MM.1S (cell line): ENCODE measurements at regions not wholly inside any gene's neighbourhood (a gene's known extent, or its start where the extent isn't known, plus 50 kb on each side); places are given as distances from the start of the nearest gene placed in this dataset.

Source experiments
- EZH2phosphoT487 ChIP-seq: fragments of 300-600 bp; sonication (generic); IDR thresholded peaks from 2 replicates; pipeline ENCODE4 v1.6.1; 2018; ENCODE audit warnings: antibody characterized with exemption, low read length
- TF ChIP-seq, protein P1 (sequence below): fragments of 300-600 bp; sonication (generic); IDR thresholded peaks from 2 replicates; pipeline ENCODE4 v1.5.1; 2016; ENCODE audit warnings: antibody characterized with exemption, low read length, mixed read lengths

DNA sequence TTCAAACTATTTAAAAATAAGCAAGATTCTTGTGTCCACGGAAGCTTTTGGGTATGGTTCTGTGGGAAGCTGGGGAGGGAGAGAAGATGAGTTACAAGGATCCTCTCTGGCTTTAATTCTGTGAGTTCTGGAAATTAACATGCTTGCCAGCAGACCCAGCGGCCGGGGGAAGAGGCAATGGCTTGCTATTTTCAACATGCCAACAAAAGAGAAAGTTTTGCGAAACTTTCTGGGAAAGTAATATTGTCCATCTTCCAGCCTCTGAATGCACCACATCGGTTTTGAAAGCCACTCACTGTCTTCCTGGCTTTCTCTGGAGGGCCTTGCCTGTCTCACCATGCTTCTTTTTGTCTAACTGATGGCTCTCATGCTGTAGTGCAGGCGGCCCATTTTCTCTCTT, 85.7 kb downstream of the EN1 start:
- TF ChIP-seq, protein P1, sequence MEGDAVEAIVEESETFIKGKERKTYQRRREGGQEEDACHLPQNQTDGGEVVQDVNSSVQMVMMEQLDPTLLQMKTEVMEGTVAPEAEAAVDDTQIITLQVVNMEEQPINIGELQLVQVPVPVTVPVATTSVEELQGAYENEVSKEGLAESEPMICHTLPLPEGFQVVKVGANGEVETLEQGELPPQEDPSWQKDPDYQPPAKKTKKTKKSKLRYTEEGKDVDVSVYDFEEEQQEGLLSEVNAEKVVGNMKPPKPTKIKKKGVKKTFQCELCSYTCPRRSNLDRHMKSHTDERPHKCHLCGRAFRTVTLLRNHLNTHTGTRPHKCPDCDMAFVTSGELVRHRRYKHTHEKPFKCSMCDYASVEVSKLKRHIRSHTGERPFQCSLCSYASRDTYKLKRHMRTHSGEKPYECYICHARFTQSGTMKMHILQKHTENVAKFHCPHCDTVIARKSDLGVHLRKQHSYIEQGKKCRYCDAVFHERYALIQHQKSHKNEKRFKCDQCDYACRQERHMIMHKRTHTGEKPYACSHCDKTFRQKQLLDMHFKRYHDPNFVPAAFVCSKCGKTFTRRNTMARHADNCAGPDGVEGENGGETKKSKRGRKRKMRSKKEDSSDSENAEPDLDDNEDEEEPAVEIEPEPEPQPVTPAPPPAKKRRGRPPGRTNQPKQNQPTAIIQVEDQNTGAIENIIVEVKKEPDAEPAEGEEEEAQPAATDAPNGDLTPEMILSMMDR = no peak
- TF ChIP-seq EZH2phosphoT487 = no peak
